ENCODE measurements at regions not wholly inside any gene's neighbourhood (a gene's known extent, or its start where the extent isn't known, plus 50 kb on each side); places are given as distances from the start of the nearest gene placed in this dataset.

DNA sequence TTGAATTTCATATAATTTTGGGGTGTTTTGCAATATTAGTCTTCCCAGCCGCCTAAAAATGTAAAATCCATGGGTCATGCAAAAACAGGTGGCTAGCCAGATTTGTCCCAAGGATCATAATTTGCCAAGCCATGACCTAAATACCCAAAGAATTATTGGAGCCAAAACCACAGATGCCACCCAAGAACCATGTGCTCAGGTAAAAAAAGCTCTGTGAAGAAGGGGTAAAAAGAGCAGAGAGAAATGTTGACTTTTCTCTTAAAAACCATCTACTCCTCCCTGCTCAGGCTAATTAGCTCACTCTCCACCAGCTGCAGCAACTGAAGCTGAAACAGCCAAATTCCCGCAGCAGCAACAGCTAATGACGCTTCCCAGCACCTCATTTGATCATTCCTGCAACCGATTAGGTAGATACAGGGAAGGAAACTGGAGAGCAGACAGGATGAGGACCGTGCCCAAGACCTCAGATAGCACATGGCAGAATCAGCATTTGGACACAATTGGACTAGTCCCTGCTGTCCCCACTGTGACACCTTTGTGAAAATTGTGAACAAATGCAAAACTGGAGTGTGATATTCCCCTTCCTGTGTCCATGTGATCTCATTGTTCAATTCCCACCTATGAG is 107.9 kb upstream of the NXT1 start:
- Histone ChIP-seq H3K36me3 (ENCODE audit: control insufficient read depth in 2 of 2, extremely low read depth in 1 of 2, insufficient read depth in 2 of 2, low read length in 2 of 2) (no peaks in the 10 kb centered on the region), H3K9me3 (ENCODE audit: control insufficient read depth, low read depth, low read length) (no peaks in the 10 kb centered on the region), H3K27me3 (ENCODE audit: control insufficient read depth, extremely low read depth, insufficient read depth, low read length) (peaks cover 5% of the 10 kb centered on the region), H2AFZ (ENCODE audit: control insufficient read depth, low read length) (no peak overlapping the region), H3K4me2 (ENCODE audit: control insufficient read depth, extremely low read depth, insufficient read depth, low read depth, low read length) (no peak overlapping the region), H3K9me1 (ENCODE audit: control insufficient read depth, extremely low read depth, insufficient read depth, low read length) (no peaks in the 10 kb centered on the region), H3K27ac (ENCODE audit: control insufficient read depth, insufficient read depth, low read length) (no peak overlapping the region), H3K9ac (ENCODE audit: control insufficient read depth, extremely low read depth, insufficient read depth, low read length) (no peak overlapping the region), H4K20me1 (ENCODE audit: control insufficient read depth, extremely low read depth, insufficient read depth, low read length) (no peaks in the 10 kb centered on the region), H3K4me1 (ENCODE audit: control insufficient read depth, extremely low read depth, insufficient read depth, low read length) (no peaks in the 10 kb centered on the region), H3K4me3 (ENCODE audit: control insufficient read depth in 2 of 3, extremely low read depth in 1 of 3, insufficient read depth in 2 of 3, low read depth in 1 of 3, low read length in 3 of 3) (no peak overlapping the region), H3K79me2 (ENCODE audit: control insufficient read depth, insufficient read depth, low read length) (no peaks in the 10 kb centered on the region)
- dilution Hi-C loops (cut with MboI; ENCODE audit: extremely low pct_ligation_motif_present, low sequenced_read_pairs): no loop called here
- FAIRE-seq (no peak), DNase-seq (ENCODE audit: low read depth, low spot score) (no peak)
- TF ChIP-seq, protein P1, sequence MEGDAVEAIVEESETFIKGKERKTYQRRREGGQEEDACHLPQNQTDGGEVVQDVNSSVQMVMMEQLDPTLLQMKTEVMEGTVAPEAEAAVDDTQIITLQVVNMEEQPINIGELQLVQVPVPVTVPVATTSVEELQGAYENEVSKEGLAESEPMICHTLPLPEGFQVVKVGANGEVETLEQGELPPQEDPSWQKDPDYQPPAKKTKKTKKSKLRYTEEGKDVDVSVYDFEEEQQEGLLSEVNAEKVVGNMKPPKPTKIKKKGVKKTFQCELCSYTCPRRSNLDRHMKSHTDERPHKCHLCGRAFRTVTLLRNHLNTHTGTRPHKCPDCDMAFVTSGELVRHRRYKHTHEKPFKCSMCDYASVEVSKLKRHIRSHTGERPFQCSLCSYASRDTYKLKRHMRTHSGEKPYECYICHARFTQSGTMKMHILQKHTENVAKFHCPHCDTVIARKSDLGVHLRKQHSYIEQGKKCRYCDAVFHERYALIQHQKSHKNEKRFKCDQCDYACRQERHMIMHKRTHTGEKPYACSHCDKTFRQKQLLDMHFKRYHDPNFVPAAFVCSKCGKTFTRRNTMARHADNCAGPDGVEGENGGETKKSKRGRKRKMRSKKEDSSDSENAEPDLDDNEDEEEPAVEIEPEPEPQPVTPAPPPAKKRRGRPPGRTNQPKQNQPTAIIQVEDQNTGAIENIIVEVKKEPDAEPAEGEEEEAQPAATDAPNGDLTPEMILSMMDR (optimal IDR thresholded peaks at IDR 0.05 in 1 of 3, IDR thresholded peaks at IDR 0.05 in 1 of 3, conservative IDR thresholded peaks at IDR 0.05 in 1 of 3; ENCODE audit: extremely low read depth in 1 of 3, insufficient read depth in 2 of 3, low read length in 3 of 3): no peak
- no peak for TF ChIP-seq EZH2 (IDR thresholded peaks at IDR 0.05; ENCODE audit: low read length)

DNA sequence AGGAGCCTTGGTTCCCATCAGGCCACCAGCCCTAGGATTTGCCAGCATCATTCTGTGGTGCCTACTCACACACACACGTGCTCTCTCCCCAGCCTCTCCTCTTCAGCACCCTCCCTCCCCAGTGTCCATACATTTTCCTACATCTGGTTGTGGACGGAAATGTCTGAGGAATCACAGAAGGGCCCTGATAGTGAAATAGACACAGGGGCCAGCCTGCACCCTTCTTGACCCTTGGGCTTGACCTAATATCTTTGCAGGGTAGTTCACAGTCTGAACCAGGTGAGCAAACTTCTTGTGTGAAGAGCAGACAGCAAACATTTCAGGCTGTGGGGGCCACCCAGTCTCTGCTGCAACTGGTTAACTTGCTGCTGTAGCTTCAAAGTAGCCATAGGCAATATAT is 108.5 kb upstream of the NXT1 start:
- no peak for DNase-seq (ENCODE audit: low read depth, low spot score)
- TF ChIP-seq EZH2 (IDR thresholded peaks at IDR 0.05; ENCODE audit: low read length): no peak
- TF ChIP-seq, protein P1 (optimal IDR thresholded peaks at IDR 0.05 in 1 of 3, IDR thresholded peaks at IDR 0.05 in 1 of 3, conservative IDR thresholded peaks at IDR 0.05 in 1 of 3; ENCODE audit: extremely low read depth in 1 of 3, insufficient read depth in 2 of 3, low read length in 3 of 3): no peak
- H3K9ac ChIP-seq (ENCODE audit: control insufficient read depth, extremely low read depth, insufficient read depth, low read length): no peak overlapping the region
- dilution Hi-C loops (cut with MboI; ENCODE audit: extremely low pct_ligation_motif_present, low sequenced_read_pairs): no loop called here
- H3K4me3 ChIP-seq (ENCODE audit: control insufficient read depth in 2 of 3, extremely low read depth in 1 of 3, insufficient read depth in 2 of 3, low read depth in 1 of 3, low read length in 3 of 3): no peak overlapping the region
- H3K36me3 ChIP-seq (ENCODE audit: control insufficient read depth in 2 of 2, extremely low read depth in 1 of 2, insufficient read depth in 2 of 2, low read length in 2 of 2): no peaks in the 10 kb centered on the region
- H3K27ac ChIP-seq (ENCODE audit: control insufficient read depth, insufficient read depth, low read length): no peak overlapping the region
- no peaks in the 10 kb centered on the region for H3K9me1 ChIP-seq (ENCODE audit: control insufficient read depth, extremely low read depth, insufficient read depth, low read length)
- no peaks in the 10 kb centered on the region for H4K20me1 ChIP-seq (ENCODE audit: control insufficient read depth, extremely low read depth, insufficient read depth, low read length)
- H2AFZ ChIP-seq (ENCODE audit: control insufficient read depth, low read length): no peak overlapping the region
- no peaks in the 10 kb centered on the region for H3K9me3 ChIP-seq (ENCODE audit: control insufficient read depth, low read depth, low read length)
- no peak overlapping the region for H3K4me2 ChIP-seq (ENCODE audit: control insufficient read depth, extremely low read depth, insufficient read depth, low read depth, low read length)
- H3K79me2 ChIP-seq (ENCODE audit: control insufficient read depth, insufficient read depth, low read length): no peaks in the 10 kb centered on the region
- no peak for FAIRE-seq
- peaks cover 5% of the 10 kb centered on the region for H3K27me3 ChIP-seq (ENCODE audit: control insufficient read depth, extremely low read depth, insufficient read depth, low read length)
- H3K4me1 ChIP-seq (ENCODE audit: control insufficient read depth, extremely low read depth, insufficient read depth, low read length): no peaks in the 10 kb centered on the region

All from keratinocyte (primary cell).